Karpas-422 (cell line): ENCODE measurements at regions not wholly inside any gene's neighbourhood (a gene's known extent, or its start where the extent isn't known, plus 50 kb on each side); places are given as distances from the start of the nearest gene placed in this dataset.
"Not testable (repeated sequence)": the region's sequence is repeated elsewhere in the genome, so short reads cannot be mapped to it uniquely, and the experiment has no call there.

Source experiments
- DNase-seq: peaks from one replicate; pipeline ENCODE4 v3.0.0-alpha.2; 2015
- H2AFZ ChIP-seq: fragments of 200-600 bp; sonication (generic); 2 replicates; pipeline ENCODE4 v1.6.1; 2014; ENCODE audit warnings: antibody characterized with exemption, low read length, mixed read lengths
- H3K27ac ChIP-seq: fragments of 200-600 bp; sonication (generic); 2 replicates; pipeline ENCODE4 v1.5.1; 2014; ENCODE audit warnings: mild to moderate bottlenecking, low read length, moderate library complexity
- H3K27me3 ChIP-seq: fragments of 200-600 bp; sonication (generic); 2 replicates; pipeline ENCODE4 v1.6.1; 2014; ENCODE audit warnings: low read length, mixed read lengths
- H3K36me3 ChIP-seq: fragments of 200-600 bp; sonication (generic); 2 replicates; pipeline ENCODE4 v1.6.1; 2014; ENCODE audit warnings: low read length, mixed read lengths; ENCODE audit not compliant: insufficient read depth
- H3K4me1 ChIP-seq: fragments of 200-600 bp; sonication (generic); 2 replicates; pipeline ENCODE4 v1.6.1; 2014; ENCODE audit warnings: mild to moderate bottlenecking, low read length, mixed read lengths
- H3K4me2 ChIP-seq: fragments of 200-600 bp; sonication (generic); 2 replicates; pipeline ENCODE4 v1.6.1; 2014; ENCODE audit warnings: low read length, low read depth, mild to moderate bottlenecking; ENCODE audit not compliant: poor library complexity, severe bottlenecking
- H3K4me3 ChIP-seq: fragments of 200-600 bp; sonication (generic); 2 replicates; pipeline ENCODE4 v1.5.1; 2014; ENCODE audit warnings: mild to moderate bottlenecking, antibody characterized with exemption, low read length, mixed read lengths
- H3K79me2 ChIP-seq: fragments of 200-600 bp; sonication (generic); 2 replicates; pipeline ENCODE4 v1.6.1; 2014; ENCODE audit warnings: mild to moderate bottlenecking, low read length, mixed read lengths
- H3K9ac ChIP-seq: fragments of 200-600 bp; sonication (generic); 2 replicates; pipeline ENCODE4 v1.6.0; 2014; ENCODE audit warnings: low read length
- H3K9me2 ChIP-seq: fragments of 200-600 bp; sonication (generic), shearing (Covaris generic); replicated peaks from 2 replicates; pipeline ENCODE4 v1.6.0; 2014; ENCODE audit warnings: mild to moderate bottlenecking, low read length, moderate library complexity; ENCODE audit not compliant: insufficient read depth
- H3K9me3 ChIP-seq: fragments of 300-700, 200-600 bp; sonication (generic); 2 replicates; pipeline ENCODE4 v1.6.1; 2014; ENCODE audit warnings: low read length, mixed read lengths
- H4K20me1 ChIP-seq: fragments of 200-600 bp; sonication (generic); 2 replicates; pipeline ENCODE4 v1.6.1; 2014; ENCODE audit warnings: mild to moderate bottlenecking, antibody characterized with exemption, low read length, low read depth; ENCODE audit not compliant: insufficient read depth

- H2AFZ ChIP-seq, result no peak overlapping the region
- H3K9me2 ChIP-seq, result no peaks in the 10 kb centered on the region
- DNase-seq, result no peak
- H3K9me3 ChIP-seq, result no peaks in the 10 kb centered on the region
- H3K4me3 ChIP-seq, result no peak overlapping the region
- H3K79me2 ChIP-seq, result no peaks in the 10 kb centered on the region
- H3K9ac ChIP-seq, result no peak overlapping the region
- no peaks in the 10 kb centered on the region for H3K4me1 ChIP-seq
- H3K36me3 ChIP-seq, result no peaks in the 10 kb centered on the region
- H3K4me2 ChIP-seq, result no peak overlapping the region
- H3K27ac ChIP-seq, result no peak overlapping the region
- no peaks in the 10 kb centered on the region for H4K20me1 ChIP-seq
- no peaks in the 10 kb centered on the region for H3K27me3 ChIP-seq
Observed at GRCh38 chr6:168849459-168849858, 404.2 kb downstream of the THBS2 start.

- no peaks in the 10 kb centered on the region for H3K36me3 ChIP-seq
- H4K20me1 ChIP-seq, result no peaks in the 10 kb centered on the region
- no peak overlapping the region for H3K4me3 ChIP-seq
- DNase-seq, result no peak
- H3K9me3 ChIP-seq, result no peaks in the 10 kb centered on the region
- no peaks in the 10 kb centered on the region for H3K4me1 ChIP-seq
- H2AFZ ChIP-seq, result no peak overlapping the region
- no peaks in the 10 kb centered on the region for H3K79me2 ChIP-seq
- no peak overlapping the region for H3K9ac ChIP-seq
- no peaks in the 10 kb centered on the region for H3K27me3 ChIP-seq
- H3K4me2 ChIP-seq, result no peak overlapping the region
- no peak overlapping the region for H3K27ac ChIP-seq
- no peaks in the 10 kb centered on the region for H3K9me2 ChIP-seq
Observed at GRCh38 chr6:168848797-168849196, 404.8 kb downstream of the THBS2 start.

GRCh38 chr6:168844821-168845609 is 404.0 kb downstream of the SMOC2 start:
- no peaks in the 10 kb centered on the region for H3K27me3 ChIP-seq
- no peaks in the 10 kb centered on the region for H3K4me1 ChIP-seq
- H4K20me1 ChIP-seq, result no peaks in the 10 kb centered on the region
- DNase-seq, result no peak
- no peaks in the 10 kb centered on the region for H3K9me2 ChIP-seq
- no peak overlapping the region for H3K9ac ChIP-seq
- H3K27ac ChIP-seq, result no peak overlapping the region
- H3K79me2 ChIP-seq, result no peaks in the 10 kb centered on the region
- no peak overlapping the region for H2AFZ ChIP-seq
- no peak overlapping the region for H3K4me3 ChIP-seq
- H3K36me3 ChIP-seq, result no peaks in the 10 kb centered on the region
- H3K4me2 ChIP-seq, result no peak overlapping the region
- no peaks in the 10 kb centered on the region for H3K9me3 ChIP-seq

- not testable (repeated sequence) for H3K27me3 ChIP-seq, H3K27ac ChIP-seq, H4K20me1 ChIP-seq, H3K9me2 ChIP-seq, DNase-seq, H3K36me3 ChIP-seq, H3K4me1 ChIP-seq, H2AFZ ChIP-seq, H3K4me3 ChIP-seq, H3K79me2 ChIP-seq, H3K4me2 ChIP-seq, H3K9ac ChIP-seq, H3K9me3 ChIP-seq
Observed at GRCh38 chr6:168842632-168843212, 401.7 kb downstream of the SMOC2 start.

GRCh38 chr6:168841609-168842278 is 400.8 kb downstream of the SMOC2 start:
- Histone ChIP-seq H3K9ac (no peak overlapping the region), H3K79me2 (no peaks in the 10 kb centered on the region), H3K4me1 (no peaks in the 10 kb centered on the region), H3K27ac (no peak overlapping the region), H3K9me2 (no peaks in the 10 kb centered on the region), H3K36me3 (no peaks in the 10 kb centered on the region), H4K20me1 (no peaks in the 10 kb centered on the region), H2AFZ (no peak overlapping the region), H3K9me3 (no peaks in the 10 kb centered on the region; the same call in 1 of the 2 replicates), H3K4me3 (no peak overlapping the region), H3K27me3 (no peaks in the 10 kb centered on the region), H3K4me2 (no peak overlapping the region)
- no peak for DNase-seq

- not testable (repeated sequence) for H3K4me2 ChIP-seq, H3K9me2 ChIP-seq, H3K36me3 ChIP-seq, H3K4me3 ChIP-seq, H3K9ac ChIP-seq, H3K27me3 ChIP-seq, H3K4me1 ChIP-seq, DNase-seq, H3K79me2 ChIP-seq, H4K20me1 ChIP-seq, H3K9me3 ChIP-seq, H2AFZ ChIP-seq, H3K27ac ChIP-seq
Observed at GRCh38 chr6:168840932-168841331, 399.9 kb downstream of the SMOC2 start.

GRCh38 chr6:168840299-168840698 is 399.3 kb downstream of the SMOC2 start:
- not testable (repeated sequence) for H3K9ac ChIP-seq, H2AFZ ChIP-seq, H3K36me3 ChIP-seq, H3K4me3 ChIP-seq, H3K9me3 ChIP-seq, H3K4me1 ChIP-seq, H4K20me1 ChIP-seq, H3K79me2 ChIP-seq, H3K4me2 ChIP-seq, H3K27me3 ChIP-seq, DNase-seq, H3K27ac ChIP-seq, H3K9me2 ChIP-seq

- Histone ChIP-seq H4K20me1 (no peaks in the 10 kb centered on the region), H3K36me3 (no peaks in the 10 kb centered on the region), H3K4me3 (no peak overlapping the region), H3K9me3 (no peaks in the 10 kb centered on the region; the same call in 1 of the 2 replicates), H3K4me2 (no peak overlapping the region), H3K27ac (no peak overlapping the region), H3K27me3 (no peaks in the 10 kb centered on the region), H2AFZ (no peak overlapping the region), H3K9me2 (no peaks in the 10 kb centered on the region), H3K79me2 (no peaks in the 10 kb centered on the region), H3K9ac (no peak overlapping the region), H3K4me1 (no peaks in the 10 kb centered on the region)
- no peak for DNase-seq
Observed at GRCh38 chr6:168838037-168838399, 397.0 kb downstream of the SMOC2 start.
